ENCODE measurements at regions not wholly inside any gene's neighbourhood (a gene's known extent, or its start where the extent isn't known, plus 50 kb on each side); places are given as distances from the start of the nearest gene placed in this dataset.

DNA sequence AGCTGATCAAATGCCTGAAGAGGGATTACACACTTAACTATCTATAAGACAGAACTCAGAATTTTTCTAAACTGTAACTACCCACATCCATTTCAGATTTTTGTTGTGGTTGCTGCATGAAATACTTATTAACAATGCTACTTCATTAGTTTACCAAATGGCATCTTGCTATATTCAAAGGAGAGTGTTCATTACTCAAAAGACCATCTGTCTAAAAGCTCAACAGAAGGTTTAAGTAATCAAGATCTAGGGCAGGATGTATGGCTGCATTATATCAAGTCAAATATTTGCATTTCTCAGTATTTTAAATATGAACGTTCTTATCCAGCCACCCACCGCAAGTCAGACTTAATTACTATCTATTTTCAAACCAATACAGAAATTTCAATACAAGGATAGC, 79.9 kb downstream of the SIPA1L2 start (continued):
- no peak for TF ChIP-seq ATF3 (IDR thresholded peaks at IDR 0.05; ENCODE audit: insufficient read depth, low read depth, low read length)

Data from H1 (cell line).